MCF 10A (cell line): ENCODE measurements at regions not wholly inside any gene's neighbourhood (a gene's known extent, or its start where the extent isn't known, plus 50 kb on each side); places are given as distances from the start of the nearest gene placed in this dataset.

ENCODE experiments used
- BruUV-seq: library from RNA; stranded (reverse); fragments of 400-500 nt; replicated peaks from 2 replicates; lab custom pipeline; 2021; lab: Mats Ljungman, UMichigan
- CTCF ChIA-PET: fragments of 300-600 bp; sonication (Branson Sonifier 250); formaldehyde crosslinking; extraction: SDS; loops from one replicate; lab custom pipeline; 2021; ENCODE audit warnings: antibody characterized with exemption, inconsistent platforms; lab: Yijun Ruan, JAX
- POLR2A ChIA-PET: fragments of 300-600, 350-650 bp; sonication (Branson Sonifier 250); formaldehyde crosslinking; extraction: SDS; loops from one replicate; lab custom pipeline; 2020; ENCODE audit warnings: antibody characterized with exemption, inconsistent platforms; lab: Yijun Ruan, JAX
- DNase-seq: peaks from one replicate; pipeline ENCODE4 v3.0.0-alpha.2; 2018; ENCODE audit not compliant: unreplicated experiment
- H3K27ac Mint-ChIP-seq: one replicate; pipeline ENCODE4 v1.8.0; 2022; ENCODE audit warnings: mild to moderate bottlenecking, low read depth, mixed read lengths; ENCODE audit not compliant: unreplicated experiment
- H3K27me3 Mint-ChIP-seq: one replicate; pipeline ENCODE4 v1.8.0; 2022; ENCODE audit warnings: mixed read lengths; ENCODE audit not compliant: insufficient read depth, unreplicated experiment
- H3K36me3 Mint-ChIP-seq: one replicate; pipeline ENCODE4 v1.8.0; 2022; ENCODE audit warnings: mild to moderate bottlenecking, moderate library complexity, mixed read lengths; ENCODE audit not compliant: insufficient read depth, unreplicated experiment
- H3K4me1 Mint-ChIP-seq: one replicate; pipeline ENCODE4 v1.8.0; 2022; ENCODE audit warnings: mixed read lengths; ENCODE audit not compliant: insufficient read depth, unreplicated experiment
- H3K4me3 Mint-ChIP-seq: one replicate; pipeline ENCODE4 v1.8.0; 2022; ENCODE audit warnings: mild to moderate bottlenecking, moderate library complexity, mixed read lengths; ENCODE audit not compliant: unreplicated experiment
- H3K9me3 Mint-ChIP-seq: one replicate; pipeline ENCODE4 v1.8.0; 2022; ENCODE audit warnings: mixed read lengths; ENCODE audit not compliant: unreplicated experiment
- intact Hi-C: fragments of 100-400 bp; cut with micrococcal nuclease; formaldehyde crosslinking; loops from 2 replicates; pipeline ENCODE4 v1.14.1; 2022
- TF ChIP-seq, protein P1 (sequence below): fragments of 200-600 bp; IDR thresholded peaks from one replicate; pipeline ENCODE4 v1.8.0; 2022; ENCODE audit warnings: antibody characterized with exemption, mild to moderate bottlenecking; ENCODE audit not compliant: unreplicated experiment

GRCh38 chr13:33372251-33372919, 86.8 kb upstream of the STARD13 start:
- POLR2A ChIA-PET, result no interaction called here
- CTCF ChIA-PET, result interaction anchor here (1.0 kb wide), 1 partner anchor 142 kb away, joined by 3 read pairs; no protein-coding TSS in a partner anchor
- no peaks in the 10 kb centered on the region for H3K27me3 Mint-ChIP-seq
- H3K4me3 Mint-ChIP-seq, result no peak overlapping the region
- TF ChIP-seq, protein P1, sequence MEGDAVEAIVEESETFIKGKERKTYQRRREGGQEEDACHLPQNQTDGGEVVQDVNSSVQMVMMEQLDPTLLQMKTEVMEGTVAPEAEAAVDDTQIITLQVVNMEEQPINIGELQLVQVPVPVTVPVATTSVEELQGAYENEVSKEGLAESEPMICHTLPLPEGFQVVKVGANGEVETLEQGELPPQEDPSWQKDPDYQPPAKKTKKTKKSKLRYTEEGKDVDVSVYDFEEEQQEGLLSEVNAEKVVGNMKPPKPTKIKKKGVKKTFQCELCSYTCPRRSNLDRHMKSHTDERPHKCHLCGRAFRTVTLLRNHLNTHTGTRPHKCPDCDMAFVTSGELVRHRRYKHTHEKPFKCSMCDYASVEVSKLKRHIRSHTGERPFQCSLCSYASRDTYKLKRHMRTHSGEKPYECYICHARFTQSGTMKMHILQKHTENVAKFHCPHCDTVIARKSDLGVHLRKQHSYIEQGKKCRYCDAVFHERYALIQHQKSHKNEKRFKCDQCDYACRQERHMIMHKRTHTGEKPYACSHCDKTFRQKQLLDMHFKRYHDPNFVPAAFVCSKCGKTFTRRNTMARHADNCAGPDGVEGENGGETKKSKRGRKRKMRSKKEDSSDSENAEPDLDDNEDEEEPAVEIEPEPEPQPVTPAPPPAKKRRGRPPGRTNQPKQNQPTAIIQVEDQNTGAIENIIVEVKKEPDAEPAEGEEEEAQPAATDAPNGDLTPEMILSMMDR, result no peak
- intact Hi-C loops, result no loop called here
- H3K9me3 Mint-ChIP-seq, result no peaks in the 10 kb centered on the region
- H3K36me3 Mint-ChIP-seq, result no peaks in the 10 kb centered on the region
- BruUV-seq, result no TSS peak
- H3K4me1 Mint-ChIP-seq, result no peaks in the 10 kb centered on the region
- no peak overlapping the region for H3K27ac Mint-ChIP-seq
- DNase-seq, result no peak

DNA sequence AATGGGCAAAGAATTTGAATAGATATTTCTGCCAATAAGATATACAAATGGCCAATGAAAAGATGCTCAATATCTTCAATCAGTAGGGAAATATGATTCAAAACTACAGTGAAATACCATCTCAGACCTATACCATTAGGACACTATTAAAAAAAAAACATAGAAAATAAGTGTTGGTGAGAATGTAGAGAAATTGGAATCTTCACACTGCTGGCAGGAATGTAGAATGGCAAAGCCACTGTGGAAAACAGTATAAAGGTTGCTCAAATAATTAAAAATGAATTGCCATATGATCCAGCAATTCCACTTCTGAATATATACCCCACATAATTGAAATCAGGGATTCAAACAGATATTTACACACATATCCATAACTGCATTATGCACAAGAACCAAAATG, 88.1 kb upstream of the STARD13 start:
- no peaks in the 10 kb centered on the region for H3K36me3 Mint-ChIP-seq
- POLR2A ChIA-PET, result no interaction called here
- intact Hi-C loops, result no loop called here
- DNase-seq, result no peak
- no peaks in the 10 kb centered on the region for H3K4me1 Mint-ChIP-seq
- no TSS peak for BruUV-seq
- H3K27ac Mint-ChIP-seq, result no peak overlapping the region
- no peak overlapping the region for H3K4me3 Mint-ChIP-seq
- TF ChIP-seq, protein P1, result no peak
- H3K9me3 Mint-ChIP-seq, result no peaks in the 10 kb centered on the region
- no peaks in the 10 kb centered on the region for H3K27me3 Mint-ChIP-seq
- CTCF ChIA-PET, result interaction anchor here (0.6 kb wide), 1 partner anchor 76 kb away, joined by 3 read pairs; no protein-coding TSS in a partner anchor

DNA sequence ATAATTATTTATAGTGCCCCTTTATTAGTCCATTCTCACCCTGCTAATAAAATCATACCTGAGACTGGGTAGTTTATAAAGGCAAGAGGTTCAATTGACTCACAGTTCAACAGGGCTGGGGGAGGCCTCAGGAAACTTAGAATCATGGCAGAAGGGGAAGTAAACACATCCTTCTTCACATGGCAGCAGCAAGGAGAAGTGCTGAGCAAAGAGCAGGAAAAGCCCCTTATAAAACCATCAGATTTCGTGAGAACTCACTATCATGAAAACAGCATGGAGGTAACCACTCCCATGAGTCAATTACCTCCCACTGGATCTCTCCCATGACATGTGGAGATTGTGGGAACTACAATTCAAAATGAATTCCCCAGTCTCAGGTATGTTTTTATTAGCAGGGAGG, 89.9 kb upstream of the STARD13 start:
- Mint-ChIP-seq H3K9me3 (no peaks in the 10 kb centered on the region), H3K27ac (no peak overlapping the region), H3K36me3 (no peaks in the 10 kb centered on the region), H3K27me3 (no peaks in the 10 kb centered on the region), H3K4me1 (no peaks in the 10 kb centered on the region), H3K4me3 (no peak overlapping the region)
- no TSS peak for BruUV-seq
- TF ChIP-seq, protein P1, result no peak
- intact Hi-C loops, result no loop called here
- POLR2A ChIA-PET, result no interaction called here
- no peak for DNase-seq
- CTCF ChIA-PET, result no interaction called here

- no peaks in the 10 kb centered on the region for H3K36me3 Mint-ChIP-seq
- H3K27ac Mint-ChIP-seq, result no peak overlapping the region
- no peak for DNase-seq
- ChIA-PET CTCF (interaction anchor here (0.6 kb wide), 2 partner anchors 27 to 28 kb away, joined by 3 to 5 read pairs; no protein-coding TSS in a partner anchor), POLR2A (no interaction called here)
- no peaks in the 10 kb centered on the region for H3K9me3 Mint-ChIP-seq
- no peaks in the 10 kb centered on the region for H3K27me3 Mint-ChIP-seq
- TF ChIP-seq, protein P1, result no peak
- H3K4me3 Mint-ChIP-seq, result no peak overlapping the region
- H3K4me1 Mint-ChIP-seq, result no peaks in the 10 kb centered on the region
- intact Hi-C loops, result no loop called here
- BruUV-seq, result no TSS peak
Measured at GRCh38 chr13:33376212-33376611, 90.7 kb upstream of the STARD13 start.
